Right cardiac atrium (tissue), 5 donors: ENCODE measurements at regions not wholly inside any gene's neighbourhood (a gene's known extent, or its start where the extent isn't known, plus 50 kb on each side); places are given as distances from the start of the nearest gene placed in this dataset.

Source experiments
- ATAC-seq, 2 donors: fragments of 200-7000 bp; cut with Tn5 transposase; one replicate each; pipeline versions ENCODE4 v1.8.0 to v1.9.1; 2020; ENCODE audit warnings: moderate library complexity in 2 of 2, mild to moderate bottlenecking in 1 of 2
- DNase-seq, 3 donors: peaks; one replicate each; pipeline ENCODE4 v3.0.0-alpha.2; 2020
- H3K27ac ChIP-seq: one replicate; pipeline ENCODE4 v1.5.1; 2013; ENCODE audit warnings: mild to moderate bottlenecking, low read length, control low read depth, moderate library complexity
- H3K27me3 ChIP-seq: one replicate; pipeline ENCODE4 v1.6.1; 2013; ENCODE audit not compliant: control insufficient read depth, insufficient read depth
- H3K4me1 ChIP-seq: one replicate; pipeline ENCODE4 v1.6.1; 2013; ENCODE audit warnings: low read length; ENCODE audit not compliant: control insufficient read depth, insufficient read depth
- H3K4me3 ChIP-seq: one replicate; pipeline ENCODE4 v1.5.1; 2013; ENCODE audit warnings: low read length, control low read depth
- H3K9me3 ChIP-seq: one replicate; pipeline ENCODE4 v1.6.1; 2013; ENCODE audit warnings: low read length; ENCODE audit not compliant: control insufficient read depth
- WGBS: extraction: QIAGEN DNeasy Blood & Tissue Kit; methylation state at CpG from one replicate; pipeline ENCODE4 v1.1.7; 2013; 5-methylcytosine and 5-hydroxymethylcytosine counted together
- intact Hi-C, 4 donors: fragments of 100-400 bp; cut with DNase I; formaldehyde crosslinking; loops; one replicate each; pipeline versions ENCODE4 v1.11.0 to v1.14.0; 2022 to 2023
- donor health status: healthy with polysubstance abuse.
- donor health status: DM: no; HTN: yes; CAD: no.
- donor health status: DM: no; HTN: no; CAD: no.
- donor health status: DM: no; HTN: yes; CAD: no; lungs with severe emphysema.
- donor health status: DM: yes; HTN: yes; CAD: no.

- H3K27ac ChIP-seq = no peak overlapping the region
- H3K27me3 ChIP-seq = no peaks in the 10 kb centered on the region
- no peak overlapping the region for H3K4me3 ChIP-seq
- WGBS = 68% methylated on average over 2 of the region's 2 CpGs
- no peaks in the 10 kb centered on the region for H3K4me1 ChIP-seq
- ATAC-seq = no peak
- intact Hi-C loops = no loop called here
- no peak for DNase-seq
- H3K9me3 ChIP-seq = no peaks in the 10 kb centered on the region
Measured at GRCh38 chr2:180735799-180736198, 244.6 kb upstream of the UBE2E3 start.

- Histone ChIP-seq H3K27ac (no peak overlapping the region), H3K9me3 (no peaks in the 10 kb centered on the region), H3K4me1 (no peaks in the 10 kb centered on the region), H3K27me3 (no peaks in the 10 kb centered on the region), H3K4me3 (no peak overlapping the region)
- DNase-seq (no peak), ATAC-seq (no peak)
- intact Hi-C loops = no loop called here
Measured at GRCh38 chr2:180734382-180734781, 246.0 kb upstream of the UBE2E3 start.

- ATAC-seq (no peak), DNase-seq (no peak)
- no peaks in the 10 kb centered on the region for H3K4me1 ChIP-seq
- H3K9me3 ChIP-seq = no peaks in the 10 kb centered on the region
- no peak overlapping the region for H3K4me3 ChIP-seq
- 66% methylated on average over 1 of the region's 1 CpG for WGBS
- no peak overlapping the region for H3K27ac ChIP-seq
- no peaks in the 10 kb centered on the region for H3K27me3 ChIP-seq
- intact Hi-C loops = no loop called here
Measured at GRCh38 chr2:180733330-180733729, 247.1 kb upstream of the UBE2E3 start.

GRCh38 chr2:180732337-180732736 is 248.1 kb upstream of the UBE2E3 start:
- 89% methylated on average over 3 of the region's 3 CpGs for WGBS
- no peak for ATAC-seq

GRCh38 chr2:180730976-180731375 is 249.4 kb upstream of the UBE2E3 start:
- no peaks in the 10 kb centered on the region for H3K9me3 ChIP-seq

More at GRCh38 chr2:180732337-180732736, 248.1 kb upstream of the UBE2E3 start:
- Histone ChIP-seq H3K27me3 (no peaks in the 10 kb centered on the region), H3K4me3 (no peak overlapping the region), H3K9me3 (no peaks in the 10 kb centered on the region), H3K27ac (no peak overlapping the region), H3K4me1 (no peaks in the 10 kb centered on the region)
- intact Hi-C loops = no loop called here
- DNase-seq = no peak

GRCh38 chr2:180728928-180729559 is 251.4 kb upstream of the UBE2E3 start:
- no peaks in the 10 kb centered on the region for H3K9me3 ChIP-seq
- intact Hi-C loops = no loop called here
- 91% methylated on average over 2 of the region's 2 CpGs for WGBS
- H3K27ac ChIP-seq = no peak overlapping the region
- H3K27me3 ChIP-seq = no peaks in the 10 kb centered on the region
- no peaks in the 10 kb centered on the region for H3K4me1 ChIP-seq
- ATAC-seq = no peak
- H3K4me3 ChIP-seq = no peak overlapping the region
- DNase-seq = no peak

More at GRCh38 chr2:180730976-180731375, 249.4 kb upstream of the UBE2E3 start:
- ATAC-seq (no peak), DNase-seq (no peak)
- H3K4me1 ChIP-seq = no peaks in the 10 kb centered on the region
- no peak overlapping the region for H3K4me3 ChIP-seq
- WGBS = 91% methylated on average over 2 of the region's 2 CpGs
- H3K27me3 ChIP-seq = no peaks in the 10 kb centered on the region
- intact Hi-C loops = no loop called here
- H3K27ac ChIP-seq = no peak overlapping the region

GRCh38 chr2:180723712-180724111 is 256.7 kb upstream of the UBE2E3 start:
- 75% methylated on average over 3 of the region's 3 CpGs for WGBS
- intact Hi-C loops = no loop called here
- H3K9me3 ChIP-seq = no peaks in the 10 kb centered on the region
- ATAC-seq (no peak), DNase-seq (no peak)
- no peaks in the 10 kb centered on the region for H3K27me3 ChIP-seq
- H3K4me3 ChIP-seq = no peak overlapping the region
- no peaks in the 10 kb centered on the region for H3K4me1 ChIP-seq
- no peak overlapping the region for H3K27ac ChIP-seq

- H3K9me3 ChIP-seq = no peaks in the 10 kb centered on the region
- DNase-seq (no peak), ATAC-seq (no peak)
- WGBS = 63% methylated on average over 2 of the region's 2 CpGs
- no peaks in the 10 kb centered on the region for H3K27me3 ChIP-seq
- no peak overlapping the region for H3K27ac ChIP-seq
- H3K4me3 ChIP-seq = no peak overlapping the region
- intact Hi-C loops = no loop called here
- H3K4me1 ChIP-seq = no peaks in the 10 kb centered on the region
Measured at GRCh38 chr2:180722551-180723239, 257.7 kb upstream of the UBE2E3 start.

- Histone ChIP-seq H3K27me3 (no peaks in the 10 kb centered on the region), H3K9me3 (no peaks in the 10 kb centered on the region), H3K4me1 (no peaks in the 10 kb centered on the region), H3K27ac (no peak overlapping the region), H3K4me3 (no peak overlapping the region)
- DNase-seq = no peak
- WGBS = 52% methylated on average over 1 of the region's 1 CpG
- ATAC-seq = no peak
- intact Hi-C loops = no loop called here
Measured at GRCh38 chr2:180720829-180721228, 259.6 kb upstream of the UBE2E3 start.

GRCh38 chr2:180717588-180717987 is 262.8 kb upstream of the UBE2E3 start:
- intact Hi-C loops = no loop called here
- H3K4me3 ChIP-seq = no peak overlapping the region
- H3K27me3 ChIP-seq = no peaks in the 10 kb centered on the region
- DNase-seq (no peak), ATAC-seq (no peak)
- WGBS = 85% methylated on average over 3 of the region's 3 CpGs
- H3K4me1 ChIP-seq = no peaks in the 10 kb centered on the region
- H3K9me3 ChIP-seq = no peaks in the 10 kb centered on the region
- H3K27ac ChIP-seq = no peak overlapping the region

GRCh38 chr2:180716186-180717180 is 263.9 kb upstream of the UBE2E3 start:
- Histone ChIP-seq H3K4me3 (no peak overlapping the region), H3K9me3 (no peaks in the 10 kb centered on the region), H3K27me3 (no peaks in the 10 kb centered on the region), H3K4me1 (no peaks in the 10 kb centered on the region), H3K27ac (no peak overlapping the region)
- intact Hi-C loops = no loop called here
- ATAC-seq (no peak), DNase-seq (no peak)
- WGBS = 73% methylated on average over 4 of the region's 4 CpGs
